Breast epithelium (tissue), 4 donors: ENCODE measurements at regions not wholly inside any gene's neighbourhood (a gene's known extent, or its start where the extent isn't known, plus 50 kb on each side); places are given as distances from the start of the nearest gene placed in this dataset.

Source experiments
- DNase-seq, 2 donors: peaks; one replicate each; pipeline ENCODE4 v3.0.0-alpha.2; 2019; ENCODE audit warnings: low spot score in 2 of 2
- H3K27ac ChIP-seq, 2 donors: fragments of 200-600 bp; sonication (generic) in 1 of 2; one replicate each; pipeline ENCODE4 v1.5.1; 2016 to 2019; ENCODE audit warnings: mild to moderate bottlenecking in 1 of 2
- H3K27me3 ChIP-seq, 2 donors: fragments of 200-600 bp; sonication (generic) in 1 of 2; one replicate each; pipeline versions ENCODE4 v1.5.1 to v1.6.0; 2017 to 2019; ENCODE audit warnings: control low read depth in 1 of 2, mild to moderate bottlenecking in 1 of 2
- H3K36me3 ChIP-seq: fragments of 200-600 bp; one replicate; pipeline ENCODE4 v1.5.1; 2019
- H3K4me1 ChIP-seq, 2 donors: fragments of 200-600 bp; sonication (generic); one replicate each; pipeline ENCODE4 v1.5.1; 2016 to 2019; ENCODE audit warnings: control low read depth in 1 of 2
- H3K4me3 ChIP-seq, 3 donors: fragments of 200-600 bp; sonication (generic); 1 replicate in 2 of 3; 2 replicates in 1 of 3; pipeline ENCODE4 v1.5.1; 2016 to 2019; ENCODE audit warnings: mild to moderate bottlenecking in 3 of 3, moderate library complexity in 2 of 3
- H3K9me3 ChIP-seq, 2 donors: fragments of 200-600 bp; sonication (generic) in 1 of 2; one replicate each; pipeline ENCODE4 v1.5.1; 2016 to 2019; ENCODE audit warnings: control low read depth in 1 of 2
- CTCF ChIP-seq, 3 donors: fragments of 450-650 bp; IDR thresholded peaks; one replicate each; pipeline ENCODE4 v1.5.1; 2016 to 2017; ENCODE audit warnings: antibody characterized with exemption in 3 of 3, mild to moderate bottlenecking in 3 of 3, moderate library complexity in 3 of 3
- POLR2A ChIP-seq: fragments of 450-650 bp; IDR thresholded peaks from one replicate; pipeline ENCODE4 v1.6.1; 2016; ENCODE audit warnings: antibody characterized with exemption, mild to moderate bottlenecking, moderate library complexity
- POLR2AphosphoS5 ChIP-seq, 3 donors: sonication (generic); formaldehyde crosslinking; IDR thresholded peaks; one replicate each; pipeline ENCODE4 v1.6.1; 2017; ENCODE audit warnings: antibody characterized with exemption in 3 of 3
- intact Hi-C: fragments of 100-400 bp; cut with DNase I; formaldehyde crosslinking; loops from one replicate; pipeline ENCODE4 v1.15.1; 2023; ENCODE audit warnings: low total_unique reads

- intact Hi-C loops, result no loop called here
- no peaks in the 10 kb centered on the region for H3K9me3 ChIP-seq
- no peak for TF ChIP-seq POLR2AphosphoS5 (IDR thresholded peaks at IDR 0.05)
- no peak for TF ChIP-seq POLR2A
- TF ChIP-seq CTCF (IDR thresholded peaks at IDR 0.05), result no peak
- peaks cover 5 to 15% of the 10 kb centered on the region in 2 donors for H3K4me1 ChIP-seq
- DNase-seq, result peak in 1 of 2 donors; percentile 15
- no peaks in the 10 kb centered on the region for H3K27me3 ChIP-seq
- H3K4me3 ChIP-seq, result no peak overlapping the region
- no peaks in the 10 kb centered on the region for H3K36me3 ChIP-seq
- no peak overlapping the region for H3K27ac ChIP-seq
Observed at GRCh38 chr11:45092901-45093760, 53.3 kb upstream of the PRDM11 start.

- Histone ChIP-seq H3K4me3 (no peak overlapping the region), H3K9me3 (no peaks in the 10 kb centered on the region), H3K27ac (no peak overlapping the region), H3K36me3 (no peaks in the 10 kb centered on the region), H3K27me3 (no peaks in the 10 kb centered on the region), H3K4me1 (peaks cover 0 to 14% of the 10 kb centered on the region in 2 donors)
- DNase-seq, result peak in 1 of 2 donors; percentile 13
- intact Hi-C loops, result no loop called here
- TF ChIP-seq POLR2A (no peak), POLR2AphosphoS5 (IDR thresholded peaks at IDR 0.05) (no peak), CTCF (IDR thresholded peaks at IDR 0.05) (no peak)
Observed at GRCh38 chr11:45093761-45094455, 52.5 kb upstream of the PRDM11 start.

- H3K9me3 ChIP-seq, result no peaks in the 10 kb centered on the region
- H3K4me3 ChIP-seq, result no peak overlapping the region
- H3K27me3 ChIP-seq, result no peaks in the 10 kb centered on the region
- intact Hi-C loops, result loop anchor here (5.0 kb wide), 1 partner anchor 153 kb away; no protein-coding TSS in a partner anchor
- TF ChIP-seq POLR2AphosphoS5 (IDR thresholded peaks at IDR 0.05), result no peak
- TF ChIP-seq CTCF (IDR thresholded peaks at IDR 0.05), result no peak
- TF ChIP-seq POLR2A, result no peak
- H3K27ac ChIP-seq, result no peak overlapping the region
- DNase-seq, result peak in 1 of 2 donors; percentile 13
- peaks cover 0 to 7% of the 10 kb centered on the region in 2 donors for H3K4me1 ChIP-seq
- H3K36me3 ChIP-seq, result no peaks in the 10 kb centered on the region
Observed at GRCh38 chr11:45094958-45095690, 51.3 kb upstream of the PRDM11 start.

- H3K9me3 ChIP-seq, result no peaks in the 10 kb centered on the region
- peaks cover 0 to 7% of the 10 kb centered on the region in 2 donors for H3K4me1 ChIP-seq
- TF ChIP-seq POLR2A, result no peak
- no peak for TF ChIP-seq CTCF (IDR thresholded peaks at IDR 0.05)
- TF ChIP-seq POLR2AphosphoS5 (IDR thresholded peaks at IDR 0.05), result no peak
- intact Hi-C loops, result loop anchor here (5.0 kb wide), 1 partner anchor 153 kb away; no protein-coding TSS in a partner anchor
- peak in 1 of 2 donors; percentile 2 for DNase-seq
- no peak overlapping the region for H3K27ac ChIP-seq
- H3K36me3 ChIP-seq, result no peaks in the 10 kb centered on the region
- H3K27me3 ChIP-seq, result no peaks in the 10 kb centered on the region
- H3K4me3 ChIP-seq, result no peak overlapping the region
Observed at GRCh38 chr11:45095691-45096010, 50.8 kb upstream of the PRDM11 start.
